Medulla oblongata (tissue), 1 donor: ENCODE measurements at regions not wholly inside any gene's neighbourhood (a gene's known extent, or its start where the extent isn't known, plus 50 kb on each side); places are given as distances from the start of the nearest gene placed in this dataset.

Experiments
- DNase-seq: peaks from one replicate; pipeline ENCODE4 v3.0.0-alpha.2; 2015; ENCODE audit errors: extremely low spot score

GRCh38 chr11:92702037-92702804 lies 267.2 kb upstream of the MTNR1B start:
- DNase-seq: no peak

DNA sequence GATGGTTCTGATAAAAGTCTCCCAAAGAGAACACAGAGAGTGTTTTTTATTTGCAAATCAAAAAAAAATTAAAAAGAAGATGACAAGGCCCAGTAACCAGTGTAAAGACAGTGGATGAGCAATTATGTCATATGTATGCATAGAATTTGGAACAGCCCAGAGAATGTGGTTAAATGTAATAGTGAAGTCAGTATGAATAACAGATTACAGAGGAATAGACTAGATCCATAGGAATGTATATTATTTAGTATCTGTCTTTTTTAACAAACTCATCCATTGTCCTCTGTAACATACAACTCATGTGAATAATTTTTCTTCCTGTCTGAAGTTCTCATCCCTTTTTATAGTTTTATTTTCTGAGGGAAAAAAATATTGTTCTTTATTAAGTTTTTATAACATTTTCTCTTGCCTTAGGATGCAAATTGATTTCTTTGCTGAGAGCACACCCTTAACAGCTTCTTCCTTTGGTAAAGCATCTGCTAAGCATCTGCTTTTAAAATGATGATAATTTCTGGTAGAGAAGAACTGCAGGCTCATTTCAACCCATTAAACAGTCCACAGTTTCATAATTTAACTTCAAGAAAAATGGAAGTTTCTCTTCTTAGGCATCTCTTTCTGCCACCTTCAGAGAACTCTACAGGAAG lies 266.5 kb upstream of the MTNR1B start:
- no peak for DNase-seq

- DNase-seq: no peak
Observed at GRCh38 chr11:92703449-92703830, 266.0 kb upstream of the MTNR1B start.

GRCh38 chr11:92707173-92707619 lies 262.3 kb upstream of the MTNR1B start:
- no peak for DNase-seq

DNA sequence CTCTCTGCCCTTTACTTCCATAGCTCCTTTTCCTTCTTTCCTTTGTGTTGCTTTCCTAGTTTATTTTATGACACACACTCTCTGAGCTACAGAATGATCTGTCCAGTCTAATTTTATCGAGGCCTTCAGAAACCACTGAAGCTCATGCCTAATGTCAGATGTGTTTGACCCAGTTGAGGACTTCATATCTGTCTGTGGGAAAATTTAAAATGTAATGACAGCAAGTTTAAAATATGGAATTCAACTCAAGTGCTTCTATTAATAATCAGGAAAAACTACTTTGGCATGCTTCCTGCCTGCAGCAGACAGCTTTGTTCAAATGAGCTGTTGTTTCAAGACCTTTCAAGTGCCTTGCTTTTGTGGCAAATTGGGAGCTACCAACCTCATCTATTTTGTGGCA lies 261.8 kb upstream of the MTNR1B start:
- no peak for DNase-seq

DNA sequence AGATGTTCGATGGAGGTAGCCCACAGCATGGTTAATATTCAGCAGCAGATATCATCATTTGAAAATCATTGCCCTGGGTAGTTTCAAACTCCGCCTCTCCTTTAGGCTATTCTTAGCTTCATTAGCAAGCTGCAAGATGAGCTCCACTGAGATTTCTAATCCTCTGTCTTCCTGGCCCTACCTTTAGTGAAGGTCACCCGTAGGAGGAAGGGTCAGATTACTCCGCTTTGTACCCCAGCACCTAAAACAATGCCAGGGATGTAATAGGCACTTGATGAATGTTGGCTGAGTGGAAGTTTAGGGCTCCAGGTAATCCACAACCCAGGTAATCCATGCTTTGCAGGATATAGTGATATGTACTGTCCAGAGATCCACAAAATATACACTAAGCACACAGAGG lies 260.1 kb upstream of the MTNR1B start:
- DNase-seq: no peak

DNA sequence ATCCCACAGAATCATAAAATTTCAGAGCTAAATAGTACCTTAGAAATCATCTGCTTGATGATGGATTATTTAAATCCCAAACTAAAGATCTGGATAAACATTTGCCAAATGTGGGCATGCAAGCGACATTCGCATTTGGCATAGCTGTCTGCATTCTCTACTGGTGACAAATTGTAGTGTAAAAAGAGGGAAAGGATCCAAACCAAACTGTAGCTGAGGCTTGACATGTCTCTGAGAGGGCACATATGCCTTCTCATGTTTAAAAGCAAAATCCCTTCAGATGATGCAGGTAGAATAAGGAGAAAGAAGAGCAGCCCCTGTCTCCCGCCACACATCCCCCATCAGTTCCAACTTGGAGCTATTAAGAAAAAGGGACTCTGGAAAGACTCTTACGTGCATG lies 257.5 kb upstream of the MTNR1B start:
- no peak for DNase-seq

DNA sequence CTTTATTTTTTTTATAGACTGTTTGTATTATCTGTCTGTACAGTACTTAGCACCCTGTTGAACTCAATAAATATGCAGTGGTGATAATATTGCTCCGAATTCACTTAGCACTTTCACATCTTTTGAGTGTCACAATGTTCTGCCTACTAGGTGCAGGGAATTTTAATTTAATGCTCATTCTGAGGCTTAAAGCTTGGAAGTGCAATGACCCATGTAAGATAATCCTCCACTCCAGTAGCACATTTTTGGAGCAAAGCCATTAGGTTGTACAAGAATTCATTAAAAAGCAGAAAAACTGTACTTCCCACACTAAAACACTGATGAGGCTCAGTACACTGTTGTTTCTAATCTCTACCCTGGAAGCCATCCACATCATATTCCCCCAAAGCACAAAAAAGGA lies 255.3 kb upstream of the MTNR1B start:
- DNase-seq: no peak

- DNase-seq: no peak
Observed at GRCh38 chr11:92717240-92717639, 252.2 kb upstream of the MTNR1B start.

- DNase-seq: no peak
Observed at GRCh38 chr11:92720385-92720784, 249.1 kb upstream of the MTNR1B start.

DNA sequence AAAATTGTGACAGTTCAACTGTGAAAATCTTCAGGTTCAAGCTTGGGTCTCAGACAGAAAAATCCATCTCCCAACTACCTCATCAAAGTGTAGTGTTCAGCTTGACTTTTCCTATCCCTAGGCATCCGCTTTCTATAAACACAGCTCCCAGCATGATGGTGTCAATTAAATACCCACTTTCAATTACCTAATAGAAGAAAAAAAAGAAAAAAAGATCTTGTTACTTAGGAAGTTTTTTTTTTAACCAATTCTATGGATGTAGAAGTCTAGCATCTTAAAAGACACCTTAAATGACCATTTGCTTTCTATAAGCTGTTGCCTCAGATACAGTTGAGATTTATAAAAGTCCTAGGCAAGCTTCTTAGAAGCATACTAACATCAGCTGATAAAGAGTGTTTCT lies 244.1 kb upstream of the MTNR1B start:
- no peak for DNase-seq

- no peak for DNase-seq
Observed at GRCh38 chr11:92727123-92727522, 242.3 kb upstream of the MTNR1B start.

DNA sequence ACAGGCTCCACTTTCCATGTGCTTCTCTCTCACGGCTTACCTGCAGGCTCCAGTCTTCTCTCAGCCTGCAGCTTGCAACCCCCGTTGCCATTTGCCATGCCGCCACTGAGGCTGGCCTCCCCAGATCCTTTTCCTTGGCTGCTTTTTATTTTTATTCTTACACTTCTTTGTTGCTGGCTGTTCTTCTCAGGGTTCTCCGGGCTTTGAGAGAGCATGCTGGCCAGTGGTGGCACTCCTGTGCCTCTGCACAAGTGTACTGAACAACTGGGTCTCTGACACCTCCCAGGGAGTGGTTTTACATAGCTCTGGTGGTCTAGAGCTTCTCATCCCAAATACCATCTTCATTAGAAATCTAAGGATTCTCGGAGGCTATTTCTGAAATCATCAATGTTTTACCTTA lies 241.7 kb upstream of the MTNR1B start:
- DNase-seq: no peak

DNA sequence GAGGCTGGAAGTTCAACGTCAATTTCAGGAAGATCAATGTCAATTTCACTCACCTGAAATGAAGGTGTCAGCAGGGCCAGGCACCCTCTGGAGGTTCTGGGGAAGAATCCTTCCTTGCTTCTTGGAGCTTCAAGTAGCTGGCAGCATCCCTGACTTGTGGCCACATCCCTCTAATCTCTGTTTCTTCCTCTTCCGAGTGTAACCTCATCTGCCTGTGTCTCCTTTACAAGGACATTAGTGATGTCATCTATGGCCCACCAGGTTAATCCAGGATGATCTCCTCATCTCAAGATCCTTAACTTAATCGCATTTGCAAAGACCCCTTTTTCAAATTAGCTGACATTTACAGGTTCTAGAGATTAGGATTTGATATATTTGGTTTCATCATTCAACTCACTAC lies 240.8 kb upstream of the MTNR1B start:
- no peak for DNase-seq

- DNase-seq: no peak
Observed at GRCh38 chr11:92735039-92735438, 234.4 kb upstream of the MTNR1B start.

DNA sequence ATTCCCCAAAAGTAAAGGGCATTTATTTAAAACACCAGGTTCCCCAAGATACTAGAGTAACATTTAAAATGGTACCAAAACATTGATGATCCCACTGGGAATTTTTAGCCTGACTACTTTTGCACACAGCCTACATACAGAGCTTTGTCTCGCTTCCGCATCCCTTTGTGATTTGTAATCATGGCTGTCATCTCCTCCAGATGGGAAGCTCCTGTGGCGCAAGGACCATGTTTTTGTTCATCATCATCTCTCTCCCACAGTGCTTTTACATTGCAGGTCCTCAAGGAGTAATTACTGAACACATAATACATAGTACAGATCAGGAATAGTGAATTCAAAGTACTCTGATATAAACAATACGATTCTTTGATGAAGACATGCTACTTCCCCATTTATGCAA lies 231.2 kb upstream of the MTNR1B start:
- DNase-seq: no peak

DNA sequence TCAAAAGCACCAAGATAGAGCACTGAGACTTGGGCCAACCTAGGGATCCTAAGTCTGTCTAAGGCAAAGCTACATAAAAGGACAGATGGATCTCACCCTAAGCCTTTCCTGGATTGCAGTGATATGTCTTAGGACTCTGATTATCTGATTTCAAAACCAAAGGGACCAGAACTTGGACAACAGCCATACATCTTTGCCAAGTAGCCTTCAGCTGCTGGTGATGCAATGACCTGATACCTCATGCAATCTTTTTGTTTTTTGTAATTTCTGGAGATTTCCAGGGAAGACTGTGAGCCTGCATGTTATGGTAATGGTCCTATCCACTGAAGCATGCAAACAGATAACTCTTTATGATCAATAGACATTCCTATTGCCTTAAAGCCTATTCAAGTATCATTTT lies 230.4 kb upstream of the MTNR1B start:
- DNase-seq: no peak

- DNase-seq: no peak
Observed at GRCh38 chr11:92739491-92739890, 230.0 kb upstream of the MTNR1B start.

DNA sequence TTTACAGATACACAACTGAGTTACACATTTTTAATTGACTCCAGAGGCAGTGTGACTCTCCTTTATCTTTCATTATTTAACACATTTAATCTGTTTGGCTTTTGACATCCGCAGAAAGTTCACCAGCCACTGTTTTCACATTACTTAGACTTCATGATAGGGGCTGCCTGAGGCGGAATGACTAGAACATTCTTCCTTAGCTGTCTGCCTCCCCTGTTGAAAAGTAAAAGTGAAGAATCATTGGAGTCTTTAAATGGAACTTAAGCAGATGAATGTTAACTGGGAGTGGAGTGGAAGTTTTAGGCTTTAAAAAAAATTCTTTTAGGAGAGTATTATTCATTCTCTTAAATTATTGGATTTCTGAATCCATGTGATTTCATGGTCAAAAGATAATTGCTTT lies 229.2 kb upstream of the MTNR1B start:
- DNase-seq: peak; percentile 17

- DNase-seq: no peak
Observed at GRCh38 chr11:92744929-92745585, 224.4 kb upstream of the MTNR1B start.

GRCh38 chr11:92750794-92751193 lies 218.7 kb upstream of the MTNR1B start:
- DNase-seq: no peak

- no peak for DNase-seq
Observed at GRCh38 chr11:92751594-92751993, 217.9 kb upstream of the MTNR1B start.

- DNase-seq: no peak
Observed at GRCh38 chr11:92752122-92752521, 217.3 kb upstream of the MTNR1B start.
